Large intestine (tissue), 3 donors: ENCODE measurements at regions not wholly inside any gene's neighbourhood (a gene's known extent, or its start where the extent isn't known, plus 50 kb on each side); places are given as distances from the start of the nearest gene placed in this dataset.

ENCODE experiments used
- DNase-seq, 2 donors: peaks; one replicate each; pipeline versions ENCODE4 v3.0.0 to v3.0.0-alpha.2; 2013
- H3K27ac ChIP-seq: one replicate; pipeline ENCODE4 v1.5.1; 2013; ENCODE audit warnings: low read length
- H3K27me3 ChIP-seq: 2 replicates; pipeline ENCODE4 v1.6.1; 2013; ENCODE audit warnings: low read length; ENCODE audit not compliant: control insufficient read depth, insufficient read depth
- H3K36me3 ChIP-seq: 2 replicates; pipeline ENCODE4 v1.6.1; 2013; ENCODE audit warnings: low read length; ENCODE audit not compliant: control insufficient read depth, insufficient read depth
- H3K4me1 ChIP-seq: one replicate; pipeline ENCODE4 v1.6.1; 2013; ENCODE audit warnings: low read length; ENCODE audit not compliant: control insufficient read depth, insufficient read depth
- H3K4me3 ChIP-seq: one replicate; pipeline ENCODE4 v1.5.1; 2013; ENCODE audit warnings: low read length
- H3K9me3 ChIP-seq: one replicate; pipeline ENCODE4 v1.6.1; 2013; ENCODE audit warnings: mild to moderate bottlenecking, low read depth, low read length, moderate library complexity; ENCODE audit not compliant: control insufficient read depth
- WGBS: methylation state at CpG from one replicate; pipeline ENCODE4 v1.1.5; 2013; ENCODE audit warnings: low lambda C conversion rate; ENCODE audit not compliant: insufficient coverage; 5-methylcytosine and 5-hydroxymethylcytosine counted together

- DNase-seq, result no peak
- 94% methylated on average over 4 of the region's 6 CpGs for WGBS
- Histone ChIP-seq H3K36me3 (no peaks in the 10 kb centered on the region), H3K27me3 (no peaks in the 10 kb centered on the region), H3K4me3 (no peak overlapping the region), H3K9me3 (no peaks in the 10 kb centered on the region), H3K27ac (no peak overlapping the region), H3K4me1 (no peaks in the 10 kb centered on the region)
These were observed 58.5 kb upstream of the IVNS1ABP start for GRCh38 chr1:185375583-185375982.

- Histone ChIP-seq H3K4me1 (no peaks in the 10 kb centered on the region), H3K27me3 (no peaks in the 10 kb centered on the region), H3K36me3 (no peaks in the 10 kb centered on the region), H3K4me3 (no peak overlapping the region), H3K27ac (no peak overlapping the region), H3K9me3 (no peaks in the 10 kb centered on the region)
- 100% methylated on average over 1 of the region's 4 CpGs for WGBS
- no peak for DNase-seq
These were observed 56.9 kb upstream of the IVNS1ABP start for GRCh38 chr1:185373813-185374529.

GRCh38 chr1:185369786-185370185 lies 52.7 kb upstream of the IVNS1ABP start:
- WGBS, result no CpG with 5 or more reads among the region's 4 CpGs
- no peak for DNase-seq
- Histone ChIP-seq H3K4me1 (peaks cover 5% of the 10 kb centered on the region), H3K36me3 (no peaks in the 10 kb centered on the region), H3K27me3 (no peaks in the 10 kb centered on the region), H3K4me3 (no peak overlapping the region), H3K27ac (no peak overlapping the region), H3K9me3 (no peaks in the 10 kb centered on the region)

GRCh38 chr1:185368913-185369491 lies 52.0 kb upstream of the IVNS1ABP start:
- WGBS, result 46% methylated on average over 1 of the region's 1 CpG

GRCh38 chr1:185368313-185368855 lies 51.3 kb upstream of the IVNS1ABP start:
- Histone ChIP-seq H3K9me3 (no peaks in the 10 kb centered on the region), H3K27ac (no peak overlapping the region), H3K36me3 (no peaks in the 10 kb centered on the region), H3K27me3 (no peaks in the 10 kb centered on the region), H3K4me3 (no peak overlapping the region), H3K4me1 (peaks cover 5% of the 10 kb centered on the region)
- DNase-seq, result no peak
- 100% methylated on average over 2 of the region's 3 CpGs for WGBS

More at GRCh38 chr1:185368913-185369491, 52.0 kb upstream of the IVNS1ABP start:
- H3K9me3 ChIP-seq, result no peaks in the 10 kb centered on the region
- H3K4me3 ChIP-seq, result no peak overlapping the region
- H3K36me3 ChIP-seq, result no peaks in the 10 kb centered on the region
- no peaks in the 10 kb centered on the region for H3K27me3 ChIP-seq
- peaks cover 5% of the 10 kb centered on the region for H3K4me1 ChIP-seq
- no peak for DNase-seq
- H3K27ac ChIP-seq, result no peak overlapping the region

- no peak for DNase-seq
- Histone ChIP-seq H3K27ac (no peak overlapping the region), H3K4me3 (no peak overlapping the region), H3K36me3 (no peaks in the 10 kb centered on the region), H3K4me1 (peaks cover 5% of the 10 kb centered on the region), H3K27me3 (no peaks in the 10 kb centered on the region), H3K9me3 (no peaks in the 10 kb centered on the region)
- 88% methylated on average over 4 of the region's 6 CpGs for WGBS
These were observed 50.2 kb upstream of the IVNS1ABP start for GRCh38 chr1:185367218-185367617.
